ENCODE measurements at regions not wholly inside any gene's neighbourhood (a gene's known extent, or its start where the extent isn't known, plus 50 kb on each side); places are given as distances from the start of the nearest gene placed in this dataset.
A peak's percentile ranks its signal among the peaks of the same experiment; 100 is the strongest.

- 21 to 30% methylated on average over 9 to 10 of the region's 10 CpGs for WGBS, 2 donors
These were observed 253.0 kb upstream of the CCDC179 start for GRCh38 chr11:23112987-23113886.

GRCh38 chr11:23113887-23114216 is 253.6 kb upstream of the CCDC179 start:
- Histone ChIP-seq H3K27me3 (no peaks in the 10 kb centered on the region), H3K36me3 (no peaks in the 10 kb centered on the region), H3K4me1 (no peaks in the 10 kb centered on the region), H3K9me3 (no peaks in the 10 kb centered on the region), H3K4me3 (no peak overlapping the region), H3K27ac (no peak overlapping the region)
- TF ChIP-seq POLR2A (IDR thresholded peaks at IDR 0.05) (no peak), CTCF (IDR thresholded peaks at IDR 0.05) (no peak)
- 15 to 39% methylated on average over 1 of the region's 1 CpG for WGBS, 2 donors
- no peak for DNase-seq
- intact Hi-C loops (cut with DNase I) = no loop called here

More at GRCh38 chr11:23112987-23113886, 253.0 kb upstream of the CCDC179 start:
- no peak for DNase-seq
- Histone ChIP-seq H3K9me3 (no peaks in the 10 kb centered on the region), H3K36me3 (no peaks in the 10 kb centered on the region), H3K4me3 (no peak overlapping the region), H3K27me3 (no peaks in the 10 kb centered on the region), H3K4me1 (no peaks in the 10 kb centered on the region), H3K27ac (no peak overlapping the region)
- TF ChIP-seq CTCF (IDR thresholded peaks at IDR 0.05) (peak in 3 of 6 experiments; percentile 25 to 44 (median 27)), POLR2A (IDR thresholded peaks at IDR 0.05) (no peak)
- intact Hi-C loops (cut with DNase I) = no loop called here

GRCh38 chr11:23123753-23124152 is 263.5 kb upstream of the CCDC179 start:
- Histone ChIP-seq H3K27me3 (no peaks in the 10 kb centered on the region), H3K27ac (no peak overlapping the region), H3K4me3 (no peak overlapping the region), H3K4me1 (no peaks in the 10 kb centered on the region), H3K36me3 (no peaks in the 10 kb centered on the region), H3K9me3 (no peaks in the 10 kb centered on the region)
- DNase-seq = no peak
- 52 to 58% methylated on average over 3 of the region's 3 CpGs for WGBS, 2 donors
- intact Hi-C loops (cut with DNase I) = no loop called here
- TF ChIP-seq CTCF (IDR thresholded peaks at IDR 0.05) (no peak), POLR2A (IDR thresholded peaks at IDR 0.05) (no peak)

- no peaks in the 10 kb centered on the region for H3K4me1 ChIP-seq
- no peaks in the 10 kb centered on the region for H3K27me3 ChIP-seq
- intact Hi-C loops (cut with DNase I) = no loop called here
- no peak overlapping the region for H3K27ac ChIP-seq
- no peaks in the 10 kb centered on the region for H3K9me3 ChIP-seq
- TF ChIP-seq CTCF (IDR thresholded peaks at IDR 0.05) = no peak
- no peak for TF ChIP-seq POLR2A (IDR thresholded peaks at IDR 0.05)
- H3K36me3 ChIP-seq = no peaks in the 10 kb centered on the region
- H3K4me3 ChIP-seq = no peak overlapping the region
- DNase-seq = no peak
These were observed 264.0 kb upstream of the CCDC179 start for GRCh38 chr11:23124249-23124648.

- TF ChIP-seq POLR2A (IDR thresholded peaks at IDR 0.05) = no peak
- no peak for TF ChIP-seq CTCF (IDR thresholded peaks at IDR 0.05)
- 50% methylated on average over 1 of the region's 1 CpG for WGBS, 2 donors
- no peak for DNase-seq
These were observed 264.7 kb upstream of the CCDC179 start for GRCh38 chr11:23124996-23125395.

More at GRCh38 chr11:23124996-23125395, 264.7 kb upstream of the CCDC179 start:
- Histone ChIP-seq H3K27ac (no peak overlapping the region), H3K27me3 (no peaks in the 10 kb centered on the region), H3K36me3 (no peaks in the 10 kb centered on the region), H3K9me3 (no peaks in the 10 kb centered on the region), H3K4me1 (no peaks in the 10 kb centered on the region), H3K4me3 (no peak overlapping the region)
- intact Hi-C loops (cut with DNase I) = no loop called here

Measured in esophagus squamous epithelium (tissue), 5 donors.